Effector memory CD8-positive, alpha-beta T cell (primary cell): ENCODE measurements at regions not wholly inside any gene's neighbourhood (a gene's known extent, or its start where the extent isn't known, plus 50 kb on each side); places are given as distances from the start of the nearest gene placed in this dataset.

Experiments
- ATAC-seq: fragments of 150-1000 bp; cut with Tn5 transposase; replicated peaks from 2 replicates; pipeline ENCODE4 v1.10.0; 2021; ENCODE audit warnings: mild to moderate bottlenecking, moderate library complexity
- DNase-seq, 3 experiments: peaks; one replicate each; pipeline ENCODE4 v3.0.0; 2021
- H3K27ac Mint-ChIP-seq, 2 donors: one replicate each; pipeline ENCODE4 v1.8.0; 2022; ENCODE audit warnings: mild to moderate bottlenecking in 2 of 2, mixed read lengths in 2 of 2, moderate library complexity in 2 of 2
- H3K27me3 Mint-ChIP-seq, 2 donors: one replicate each; pipeline ENCODE4 v1.8.0; 2022; ENCODE audit warnings: mixed read lengths in 2 of 2
- H3K36me3 Mint-ChIP-seq: one replicate; pipeline ENCODE4 v1.8.0; 2022; ENCODE audit warnings: mild to moderate bottlenecking, moderate library complexity, mixed read lengths; ENCODE audit not compliant: insufficient read depth
- H3K4me1 Mint-ChIP-seq, 2 donors: one replicate each; pipeline ENCODE4 v1.8.0; 2022; ENCODE audit warnings: low read depth in 2 of 2, mixed read lengths in 2 of 2
- H3K4me3 Mint-ChIP-seq, 2 donors: one replicate each; pipeline ENCODE4 v1.8.0; 2022; ENCODE audit warnings: mild to moderate bottlenecking in 2 of 2, mixed read lengths in 2 of 2, moderate library complexity in 2 of 2
- H3K9me3 Mint-ChIP-seq, 2 donors: one replicate each; pipeline ENCODE4 v1.8.0; 2022; ENCODE audit warnings: mixed read lengths in 2 of 2

DNA sequence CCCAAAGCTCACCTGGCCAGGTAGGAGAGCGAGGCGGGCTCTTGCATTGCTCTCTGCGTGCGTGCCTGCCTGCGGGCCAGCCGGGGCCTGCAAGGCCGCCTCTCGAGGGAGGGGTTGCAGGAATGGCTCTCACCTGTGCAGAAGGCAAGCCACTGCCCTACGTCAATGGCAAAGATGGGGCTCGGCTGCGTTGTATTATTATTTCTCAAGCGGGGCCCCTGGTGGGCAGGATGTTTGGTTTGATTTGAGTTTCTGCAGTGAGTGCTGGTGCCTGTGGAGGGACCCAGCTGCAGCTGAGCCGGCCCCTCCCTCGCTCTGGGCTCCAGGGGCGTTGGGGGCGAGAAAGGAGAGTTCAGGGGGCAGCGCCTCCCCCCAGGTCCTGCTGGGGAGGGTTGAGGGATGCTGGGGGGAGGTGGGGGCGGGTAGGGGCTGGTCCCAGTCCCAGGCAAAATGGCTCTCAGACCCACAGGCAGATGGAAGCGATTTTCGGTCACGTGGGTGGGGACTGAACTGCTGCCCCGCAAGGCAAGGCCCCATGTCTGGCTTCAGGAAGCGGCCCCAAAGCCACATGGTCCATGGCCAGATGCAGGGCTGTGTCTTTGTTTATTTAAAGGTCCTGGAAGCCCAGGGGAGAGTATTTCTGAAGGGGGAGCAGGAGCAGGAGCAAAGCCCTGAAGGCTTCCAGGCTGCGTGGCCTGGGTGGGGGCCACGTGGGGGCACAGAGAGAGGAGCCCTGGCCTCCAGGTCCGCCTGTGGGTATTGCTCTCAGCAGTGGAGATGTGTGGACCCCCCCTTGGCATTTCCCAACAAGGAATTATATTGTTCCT is 338.8 kb downstream of the SEC14L1 start:
- Mint-ChIP-seq H3K27ac (peak overlapping the region; percentile 64 to 81), H3K4me3 (peak overlapping the region; percentile 19 to 26), H3K9me3 (no peaks in the 10 kb centered on the region), H3K36me3 (peaks cover 43% of the 10 kb centered on the region), H3K27me3 (no peaks in the 10 kb centered on the region), H3K4me1 (peaks cover 50 to 53% of the 10 kb centered on the region in 2 donors)
- ATAC-seq (no peak), DNase-seq (no peak)

GRCh38 chr17:77480199-77480508 is 339.4 kb downstream of the SEC14L1 start:
- H3K27me3 Mint-ChIP-seq = no peaks in the 10 kb centered on the region
- no peaks in the 10 kb centered on the region for H3K9me3 Mint-ChIP-seq
- H3K27ac Mint-ChIP-seq = peak overlapping the region in 1 of 2 donors; percentile 81
- H3K4me1 Mint-ChIP-seq = peaks cover 44 to 48% of the 10 kb centered on the region in 2 donors
- DNase-seq (no peak), ATAC-seq (no peak)
- no peak overlapping the region for H3K4me3 Mint-ChIP-seq
- peaks cover 37% of the 10 kb centered on the region for H3K36me3 Mint-ChIP-seq

DNA sequence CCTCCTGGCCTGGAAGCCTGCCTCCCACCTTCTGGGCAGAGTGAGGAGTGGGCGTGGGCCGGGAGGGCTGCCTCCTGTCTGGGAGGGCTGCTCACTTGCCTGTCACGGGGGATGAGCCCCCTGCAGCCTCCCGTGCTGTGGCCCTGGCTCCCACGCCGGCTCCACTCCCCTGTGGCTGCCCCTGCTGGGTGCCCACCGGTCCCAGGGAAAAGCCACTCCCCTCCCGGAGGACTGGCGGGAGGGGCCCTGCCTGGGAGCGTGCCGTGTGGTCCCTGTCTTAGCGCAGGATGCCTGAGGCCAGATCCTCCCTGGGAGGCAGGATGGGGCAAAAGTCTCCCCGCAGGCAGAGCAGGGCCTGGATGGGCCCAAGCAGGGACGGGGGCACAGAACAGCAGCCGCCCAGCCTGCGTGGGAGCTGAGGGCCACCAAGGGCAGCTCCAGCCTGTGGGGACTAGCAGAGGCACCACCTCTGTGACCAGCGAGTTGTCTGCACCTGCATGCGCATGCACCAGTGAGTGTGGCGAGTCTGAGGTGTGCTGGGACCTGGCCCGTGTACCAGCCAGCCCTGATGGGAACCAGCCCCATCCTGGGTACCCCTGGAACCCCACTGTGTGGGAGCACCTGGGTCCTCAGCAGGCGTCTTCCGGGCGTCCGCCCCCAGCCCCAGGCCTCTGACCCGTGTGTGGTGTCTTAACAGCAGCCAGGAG is 339.9 kb downstream of the SEC14L1 start:
- DNase-seq (no peak), ATAC-seq (no peak)
- no peak overlapping the region for H3K4me3 Mint-ChIP-seq
- H3K9me3 Mint-ChIP-seq = no peaks in the 10 kb centered on the region
- peaks cover 39 to 43% of the 10 kb centered on the region in 2 donors for H3K4me1 Mint-ChIP-seq
- H3K27me3 Mint-ChIP-seq = no peaks in the 10 kb centered on the region
- H3K27ac Mint-ChIP-seq = peak overlapping the region in 1 of 2 donors; percentile 89
- H3K36me3 Mint-ChIP-seq = peaks cover 33% of the 10 kb centered on the region

DNA sequence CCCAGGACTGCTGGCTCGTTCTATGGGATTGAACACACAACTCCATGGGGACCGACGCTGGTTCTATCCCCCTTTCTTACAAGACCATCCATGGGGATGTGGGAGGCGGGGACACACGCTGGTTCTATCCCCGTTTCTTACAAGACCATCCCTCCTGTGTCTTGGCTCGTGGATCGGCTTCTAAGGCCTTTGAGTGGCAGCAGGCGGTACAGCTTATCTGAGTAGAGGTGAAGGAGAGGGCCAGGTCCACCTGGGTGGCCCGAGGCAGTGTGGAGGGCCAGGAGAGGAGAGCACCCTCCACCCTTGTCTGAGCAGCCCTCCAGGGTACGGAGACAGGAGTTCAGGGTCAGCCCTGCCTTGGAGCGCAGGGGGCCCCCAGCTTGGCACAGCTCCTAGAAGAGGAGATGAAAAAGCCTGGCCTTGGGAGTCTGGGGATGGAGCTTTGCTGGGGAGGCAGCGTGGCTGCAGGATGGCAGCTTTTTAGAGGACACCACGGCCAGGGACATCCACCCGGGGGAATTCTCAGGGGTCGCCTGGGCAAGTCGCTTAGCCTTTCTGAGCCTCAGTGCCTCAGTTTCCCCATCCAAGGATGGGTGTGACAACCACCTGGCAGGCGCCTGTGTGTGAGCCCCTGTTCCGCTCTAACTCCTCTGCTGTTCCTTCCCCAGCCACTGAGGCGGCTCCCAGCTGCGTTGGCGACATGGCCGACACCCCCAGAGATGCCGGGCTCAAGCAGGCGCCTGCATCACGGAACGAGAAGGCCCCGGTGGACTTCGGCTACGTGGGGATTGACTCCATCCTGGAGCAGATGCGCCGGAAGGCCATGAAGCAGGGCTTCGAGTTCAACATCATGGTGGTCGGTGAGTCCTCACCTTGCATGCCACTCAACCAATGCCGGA is 341.0 kb downstream of the SEC14L1 start:
- peak overlapping the region; percentile 25 to 89 for H3K27ac Mint-ChIP-seq
- DNase-seq (no peak), ATAC-seq (no peak)
- no peaks in the 10 kb centered on the region for H3K27me3 Mint-ChIP-seq
- peaks cover 28% of the 10 kb centered on the region for H3K36me3 Mint-ChIP-seq
- H3K4me3 Mint-ChIP-seq = no peak overlapping the region
- no peaks in the 10 kb centered on the region for H3K9me3 Mint-ChIP-seq
- H3K4me1 Mint-ChIP-seq = peaks cover 36 to 42% of the 10 kb centered on the region in 2 donors

DNA sequence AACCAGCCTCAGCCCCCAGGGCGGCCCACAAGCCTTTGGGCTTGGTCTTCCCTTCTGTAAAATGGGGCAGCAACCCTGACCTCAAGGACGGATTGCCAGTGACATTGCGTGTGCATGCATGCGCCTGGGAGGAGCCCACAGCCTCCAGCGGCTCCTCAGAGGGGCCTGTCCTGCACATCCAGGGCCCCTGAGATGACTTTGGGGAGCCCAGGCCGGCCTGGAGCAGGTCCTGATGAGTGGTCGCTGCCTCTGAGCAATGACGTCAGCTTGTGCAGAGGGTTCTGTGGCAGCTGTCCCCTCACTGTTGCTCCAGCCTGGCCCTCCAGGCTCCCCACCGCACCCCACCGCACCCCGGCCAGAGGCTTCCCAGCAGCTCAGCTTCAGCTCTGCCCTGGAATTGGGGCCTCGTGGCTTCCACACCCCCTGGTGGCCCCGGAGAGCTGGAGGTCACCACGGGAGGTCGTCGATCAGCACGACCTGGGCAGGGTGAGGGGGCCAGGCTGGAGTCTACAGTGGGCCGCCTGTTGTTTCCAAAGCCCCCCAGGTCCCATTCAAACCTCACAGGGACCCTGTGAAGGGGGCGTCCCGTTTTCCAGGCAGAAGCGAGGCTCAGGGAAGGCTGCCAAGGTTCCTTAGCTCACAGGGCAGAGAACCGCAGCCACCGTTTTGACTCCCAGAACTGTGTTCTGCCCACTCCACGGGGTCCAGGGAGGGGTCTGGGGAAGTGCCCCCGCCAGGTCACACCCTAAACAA is 341.8 kb downstream of the SEC14L1 start:
- peaks cover 28 to 33% of the 10 kb centered on the region in 2 donors for H3K4me1 Mint-ChIP-seq
- no peak overlapping the region for H3K4me3 Mint-ChIP-seq
- ATAC-seq (no peak), DNase-seq (no peak)
- H3K27me3 Mint-ChIP-seq = no peaks in the 10 kb centered on the region
- H3K36me3 Mint-ChIP-seq = peaks cover 29% of the 10 kb centered on the region
- H3K9me3 Mint-ChIP-seq = no peaks in the 10 kb centered on the region
- H3K27ac Mint-ChIP-seq = no peak overlapping the region

DNA sequence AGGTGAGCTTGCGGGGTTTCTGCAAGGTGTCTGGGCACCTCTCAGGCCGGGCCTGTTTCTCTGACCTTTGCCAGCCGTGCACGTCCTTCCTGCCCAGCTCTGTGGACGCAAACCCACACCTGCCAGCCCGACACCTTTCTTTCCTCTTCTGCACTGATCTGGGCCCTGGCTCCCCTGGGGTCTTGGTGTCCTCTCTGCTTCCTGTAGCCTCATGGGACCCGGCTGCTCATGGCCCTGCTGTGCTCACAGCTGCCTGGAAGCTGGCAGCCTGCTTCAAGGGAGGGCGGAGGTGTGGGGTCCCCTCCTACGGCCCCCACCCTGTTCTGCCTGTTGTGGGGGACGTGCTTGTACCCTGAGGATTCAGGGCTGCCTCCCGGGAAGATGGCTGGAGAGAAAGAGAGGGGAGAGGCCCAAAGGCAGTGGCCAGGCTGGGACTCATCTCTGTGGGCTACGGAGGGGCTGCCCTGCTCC is 342.4 kb downstream of the SEC14L1 start:
- Mint-ChIP-seq H3K4me1 (peaks cover 27 to 30% of the 10 kb centered on the region in 2 donors), H3K27ac (no peak overlapping the region), H3K9me3 (no peaks in the 10 kb centered on the region), H3K4me3 (peak overlapping the region in 1 of 2 donors; percentile 43), H3K27me3 (no peaks in the 10 kb centered on the region), H3K36me3 (peaks cover 35% of the 10 kb centered on the region)
- DNase-seq (no peak), ATAC-seq (no peak)

GRCh38 chr17:77484111-77484510 is 343.3 kb downstream of the SEC14L1 start:
- Mint-ChIP-seq H3K27ac (no peak overlapping the region), H3K9me3 (no peaks in the 10 kb centered on the region), H3K4me3 (no peak overlapping the region), H3K36me3 (peaks cover 42% of the 10 kb centered on the region), H3K4me1 (peaks cover 23 to 24% of the 10 kb centered on the region in 2 donors), H3K27me3 (no peaks in the 10 kb centered on the region)
- DNase-seq = no peak
- ATAC-seq = peak; percentile 39

GRCh38 chr17:77485089-77485833 is 344.5 kb downstream of the SEC14L1 start:
- Mint-ChIP-seq H3K4me1 (peaks cover 16% of the 10 kb centered on the region in 2 donors), H3K4me3 (no peak overlapping the region), H3K27me3 (no peaks in the 10 kb centered on the region), H3K27ac (no peak overlapping the region), H3K36me3 (peaks cover 51% of the 10 kb centered on the region), H3K9me3 (no peaks in the 10 kb centered on the region)
- ATAC-seq (peak; percentile 68), DNase-seq (peak in 2 of 3 experiments; percentile 40 to 41)

GRCh38 chr17:77487211-77487629 is 346.5 kb downstream of the SEC14L1 start:
- Mint-ChIP-seq H3K4me1 (peaks cover 14 to 15% of the 10 kb centered on the region in 2 donors), H3K27ac (peak overlapping the region in 1 of 2 donors; percentile 35), H3K4me3 (no peak overlapping the region), H3K9me3 (no peaks in the 10 kb centered on the region), H3K36me3 (peaks cover 58% of the 10 kb centered on the region), H3K27me3 (no peaks in the 10 kb centered on the region)
- no peak for DNase-seq
- no peak for ATAC-seq

GRCh38 chr17:77487677-77488530 is 347.1 kb downstream of the SEC14L1 start:
- H3K4me1 Mint-ChIP-seq = peaks cover 16 to 17% of the 10 kb centered on the region in 2 donors
- peak overlapping the region in 1 of 2 donors; percentile 35 for H3K27ac Mint-ChIP-seq
- peaks cover 62% of the 10 kb centered on the region for H3K36me3 Mint-ChIP-seq
- no peak overlapping the region for H3K4me3 Mint-ChIP-seq
- H3K9me3 Mint-ChIP-seq = no peaks in the 10 kb centered on the region
- no peak for DNase-seq
- no peaks in the 10 kb centered on the region for H3K27me3 Mint-ChIP-seq
- ATAC-seq = no peak

GRCh38 chr17:77488531-77489238 is 347.9 kb downstream of the SEC14L1 start:
- Mint-ChIP-seq H3K36me3 (peaks cover 70% of the 10 kb centered on the region), H3K4me1 (peaks cover 11 to 15% of the 10 kb centered on the region in 2 donors), H3K9me3 (no peaks in the 10 kb centered on the region), H3K27me3 (no peaks in the 10 kb centered on the region), H3K27ac (peak overlapping the region in 1 of 2 donors; percentile 10), H3K4me3 (no peak overlapping the region)
- ATAC-seq = no peak
- DNase-seq = no peak
